ENCODE measurements at regions not wholly inside any gene's neighbourhood (a gene's known extent, or its start where the extent isn't known, plus 50 kb on each side); places are given as distances from the start of the nearest gene placed in this dataset.
"Not testable (repeated sequence)": the region's sequence is repeated elsewhere in the genome, so short reads cannot be mapped to it uniquely, and the experiment has no call there.

DNA sequence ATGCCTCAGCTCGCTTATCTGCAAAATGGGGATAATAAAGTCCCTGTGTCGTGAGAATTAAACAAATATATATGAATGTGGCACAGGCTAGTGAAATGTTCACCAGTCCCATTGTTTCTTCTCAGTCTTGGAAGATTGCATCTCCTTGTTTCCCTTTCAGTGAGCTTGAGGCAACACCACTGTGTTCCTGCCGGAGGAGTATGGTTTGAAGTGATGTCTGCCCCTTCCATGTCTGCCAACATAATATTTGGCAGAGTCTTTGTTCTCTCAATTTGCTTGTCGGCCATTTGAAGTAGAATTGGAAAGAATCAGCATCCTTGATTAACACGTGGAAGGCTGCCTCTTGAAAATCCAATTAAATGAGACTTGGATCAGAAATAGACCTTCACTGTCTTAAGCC is 1088.5 kb upstream of the INTU start:
- TF ChIP-seq, protein P1, sequence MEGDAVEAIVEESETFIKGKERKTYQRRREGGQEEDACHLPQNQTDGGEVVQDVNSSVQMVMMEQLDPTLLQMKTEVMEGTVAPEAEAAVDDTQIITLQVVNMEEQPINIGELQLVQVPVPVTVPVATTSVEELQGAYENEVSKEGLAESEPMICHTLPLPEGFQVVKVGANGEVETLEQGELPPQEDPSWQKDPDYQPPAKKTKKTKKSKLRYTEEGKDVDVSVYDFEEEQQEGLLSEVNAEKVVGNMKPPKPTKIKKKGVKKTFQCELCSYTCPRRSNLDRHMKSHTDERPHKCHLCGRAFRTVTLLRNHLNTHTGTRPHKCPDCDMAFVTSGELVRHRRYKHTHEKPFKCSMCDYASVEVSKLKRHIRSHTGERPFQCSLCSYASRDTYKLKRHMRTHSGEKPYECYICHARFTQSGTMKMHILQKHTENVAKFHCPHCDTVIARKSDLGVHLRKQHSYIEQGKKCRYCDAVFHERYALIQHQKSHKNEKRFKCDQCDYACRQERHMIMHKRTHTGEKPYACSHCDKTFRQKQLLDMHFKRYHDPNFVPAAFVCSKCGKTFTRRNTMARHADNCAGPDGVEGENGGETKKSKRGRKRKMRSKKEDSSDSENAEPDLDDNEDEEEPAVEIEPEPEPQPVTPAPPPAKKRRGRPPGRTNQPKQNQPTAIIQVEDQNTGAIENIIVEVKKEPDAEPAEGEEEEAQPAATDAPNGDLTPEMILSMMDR (conservative IDR thresholded peaks at IDR 0.05; ENCODE audit: low read length) = no peak

DNA sequence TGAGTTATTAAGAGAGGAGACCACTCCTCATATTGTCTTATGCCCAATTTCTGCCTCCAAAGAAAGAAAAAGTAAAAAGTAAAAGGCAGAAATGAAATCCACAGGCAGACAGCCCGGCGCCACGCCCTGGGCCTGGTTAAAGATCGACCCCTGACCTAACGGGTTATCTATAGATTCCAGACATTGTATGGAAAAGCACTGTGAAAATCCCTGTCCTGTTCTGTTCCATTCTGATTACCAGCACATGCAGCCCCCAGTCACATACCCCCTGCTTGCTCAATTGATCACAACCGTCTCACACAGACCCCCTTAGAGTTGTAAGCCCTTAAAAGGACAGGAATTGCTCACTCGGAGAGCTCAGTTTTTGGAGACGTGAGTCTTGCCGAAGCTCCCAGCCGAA is 1086.6 kb upstream of the INTU start:
- not testable (repeated sequence) for DNase-seq (ENCODE audit: low read depth)

More for the DNA sequence above, 1088.5 kb upstream of the INTU start:
- no peak overlapping the region for H3K4me3 ChIP-seq (ENCODE audit: low read length)
- DNase-seq (ENCODE audit: low read depth) = no peak

DNA sequence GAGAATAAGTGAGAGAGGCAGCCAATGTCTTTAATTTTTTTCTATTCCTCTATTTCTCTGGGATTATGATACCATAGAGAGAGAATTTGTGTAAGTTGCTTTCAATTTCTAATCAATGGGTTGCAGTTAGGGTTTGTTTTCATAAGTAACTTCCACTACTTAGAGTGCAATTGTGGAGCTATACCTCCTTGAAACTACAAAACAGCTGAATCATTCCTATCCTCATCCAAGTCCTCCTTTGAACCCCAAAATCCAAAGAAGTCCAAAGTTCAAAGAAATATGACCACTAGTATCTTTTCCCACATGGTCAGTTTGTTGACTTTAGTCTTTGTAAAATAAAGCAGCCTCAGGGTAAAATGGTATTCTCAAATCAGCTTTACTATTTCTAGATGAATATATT is 1085.4 kb upstream of the INTU start:
- no peak for DNase-seq (ENCODE audit: low read depth)
- TF ChIP-seq, protein P1 (conservative IDR thresholded peaks at IDR 0.05; ENCODE audit: low read length) = no peak
- H3K4me3 ChIP-seq (ENCODE audit: low read length) = no peak overlapping the region

More for the DNA sequence above, 1086.6 kb upstream of the INTU start:
- H3K4me3 ChIP-seq (ENCODE audit: low read length) = not testable (repeated sequence)

DNA sequence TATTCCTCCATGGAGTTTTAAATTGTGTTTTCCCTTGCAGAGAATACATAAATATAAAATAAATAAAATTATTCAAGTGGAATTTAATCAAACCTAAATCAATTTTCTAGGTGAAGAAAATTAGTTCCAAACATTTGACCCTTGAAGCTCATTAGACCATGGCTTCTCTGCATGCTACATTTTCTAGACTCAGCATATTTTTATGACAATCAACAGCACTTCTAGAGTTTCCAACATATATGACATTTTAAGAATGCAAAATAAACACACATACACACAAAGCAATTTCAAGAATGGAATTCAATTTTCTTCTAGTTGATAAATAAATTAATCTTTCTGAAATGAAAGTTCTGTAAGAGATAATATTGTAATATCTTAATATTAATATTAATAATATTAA is 1083.9 kb upstream of the INTU start:
- no peak for DNase-seq (ENCODE audit: low read depth)

DNA sequence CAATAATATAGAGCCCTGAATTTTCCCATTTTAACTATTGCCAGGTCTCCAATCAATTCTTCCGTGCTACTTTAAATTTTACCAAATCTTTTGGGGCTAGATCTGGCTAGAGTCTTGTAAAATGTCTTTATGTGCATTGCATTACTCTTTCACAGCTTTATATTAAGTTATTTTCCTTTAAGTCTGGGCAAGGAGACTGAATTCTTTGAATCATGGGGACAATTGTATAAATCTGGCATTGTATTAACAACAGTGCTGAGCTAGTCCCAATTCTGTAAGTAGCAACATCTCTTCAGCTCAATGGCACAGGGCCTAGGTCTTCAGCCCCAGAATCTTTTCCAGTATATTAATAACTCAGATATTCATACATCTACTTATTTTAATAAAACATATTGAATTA is 1080.4 kb upstream of the INTU start:
- no peak for DNase-seq (ENCODE audit: low read depth)
- TF ChIP-seq, protein P1 (conservative IDR thresholded peaks at IDR 0.05; ENCODE audit: low read length) = no peak
- no peak overlapping the region for H3K4me3 ChIP-seq (ENCODE audit: low read length)

More for the DNA sequence above, 1083.9 kb upstream of the INTU start:
- no peak overlapping the region for H3K4me3 ChIP-seq (ENCODE audit: low read length)
- TF ChIP-seq, protein P1 (conservative IDR thresholded peaks at IDR 0.05; ENCODE audit: low read length) = no peak

DNA sequence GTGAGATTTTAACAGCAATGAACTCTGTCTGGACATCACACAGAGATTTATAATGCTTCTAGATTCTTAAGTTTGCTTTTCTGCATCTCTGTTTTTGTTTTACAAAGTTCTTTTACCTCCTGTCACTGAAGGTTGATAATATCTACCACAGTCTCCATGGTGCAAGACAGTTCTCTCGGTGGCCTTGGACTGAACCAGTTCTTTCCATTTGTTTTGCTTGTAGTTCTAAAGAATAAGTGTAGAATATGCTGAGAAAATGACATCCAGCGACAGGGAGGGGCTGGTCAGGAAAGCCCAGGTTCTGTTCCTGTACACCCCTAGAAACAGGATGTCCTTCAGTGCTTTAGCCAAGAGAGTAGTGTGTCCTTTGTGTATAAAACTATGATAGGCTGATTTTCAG is 1079.5 kb upstream of the INTU start:
- TF ChIP-seq, protein P1 (conservative IDR thresholded peaks at IDR 0.05; ENCODE audit: low read length) = no peak
- H3K4me3 ChIP-seq (ENCODE audit: low read length) = no peak overlapping the region
- DNase-seq (ENCODE audit: low read depth) = no peak

DNA sequence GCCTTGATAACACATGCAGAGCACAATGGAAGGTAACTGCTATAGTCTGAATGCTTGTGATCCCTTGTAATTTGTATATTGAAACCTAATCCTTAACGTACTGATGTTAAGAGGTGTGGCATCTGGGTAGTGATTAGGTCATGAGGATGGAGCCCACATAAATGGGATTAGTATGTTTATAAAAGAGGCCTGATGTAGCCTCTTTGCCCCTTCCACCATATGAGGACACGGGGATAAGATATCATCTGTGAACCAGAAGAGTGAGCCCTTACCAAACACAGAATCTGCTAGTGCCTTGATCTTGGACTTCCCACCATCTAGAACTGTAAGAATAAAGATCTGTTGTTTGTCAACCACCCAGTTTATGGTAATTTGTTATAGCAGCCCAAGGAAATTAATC is 1074.2 kb upstream of the INTU start:
- no peak overlapping the region for H3K4me3 ChIP-seq (ENCODE audit: low read length)
- DNase-seq (ENCODE audit: low read depth) = no peak
- TF ChIP-seq, protein P1 (conservative IDR thresholded peaks at IDR 0.05; ENCODE audit: low read length) = no peak

DNA sequence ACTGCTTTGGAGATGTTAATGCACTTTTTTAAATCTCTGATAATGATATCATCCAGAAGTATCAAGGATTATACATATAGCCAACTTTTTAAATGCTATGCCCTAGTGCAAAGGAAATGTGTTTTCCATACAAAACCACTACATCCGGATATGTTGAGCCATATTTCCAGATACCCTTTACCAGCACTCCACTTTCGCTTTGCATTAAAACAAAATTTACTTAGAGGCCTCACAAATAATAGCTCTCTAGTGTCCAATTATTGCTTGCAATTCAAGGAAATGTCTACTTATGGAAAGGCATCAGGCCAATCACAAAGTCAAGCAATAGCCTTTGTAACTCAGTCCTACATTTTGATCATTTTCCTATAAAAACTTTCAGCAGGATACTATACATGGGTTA is 1072.8 kb upstream of the INTU start:
- no peak for DNase-seq (ENCODE audit: low read depth)
- TF ChIP-seq, protein P1 (conservative IDR thresholded peaks at IDR 0.05; ENCODE audit: low read length) = no peak
- no peak overlapping the region for H3K4me3 ChIP-seq (ENCODE audit: low read length)
